ENCODE measurements at regions not wholly inside any gene's neighbourhood (a gene's known extent, or its start where the extent isn't known, plus 50 kb on each side); places are given as distances from the start of the nearest gene placed in this dataset.
"Not testable (repeated sequence)": the region's sequence is repeated elsewhere in the genome, so short reads cannot be mapped to it uniquely, and the experiment has no call there.

DNA sequence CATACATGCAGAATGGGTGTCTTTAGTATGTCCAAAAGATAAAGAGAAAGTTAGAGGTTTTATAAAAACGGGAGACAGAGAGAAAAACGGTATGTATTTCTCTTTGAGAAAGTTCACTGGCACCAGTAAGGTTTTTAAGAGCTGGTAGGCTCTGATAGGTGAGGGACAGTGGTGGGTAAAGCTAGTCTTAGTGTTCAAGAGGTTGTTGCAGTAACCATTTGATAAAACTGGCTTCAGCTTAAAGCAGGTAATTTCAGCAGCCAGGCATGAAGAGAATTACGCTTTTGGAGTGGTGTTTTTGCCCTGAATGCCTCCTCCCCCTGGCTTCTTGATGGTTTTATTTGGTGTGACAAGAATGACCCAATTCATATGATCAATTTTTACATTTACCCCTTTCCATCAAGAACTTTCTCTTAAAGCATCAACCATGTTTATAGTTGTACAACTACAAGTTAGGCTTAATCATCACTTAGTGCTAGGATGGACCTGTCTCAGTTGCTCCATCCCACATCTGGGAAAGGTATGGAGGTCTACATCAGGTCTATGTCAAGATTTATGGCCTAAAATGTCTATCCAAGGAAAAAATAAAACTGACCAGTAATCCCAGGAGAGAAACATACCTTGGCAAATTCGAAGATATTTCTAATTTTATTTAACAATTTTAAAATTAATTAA is 1511.1 kb upstream of the TPTE start:
- H3K27ac Mint-ChIP-seq; ATAC-seq; POLR2A ChIA-PET; H3K4me1 Mint-ChIP-seq; H3K4me3 Mint-ChIP-seq; CTCF ChIA-PET; DNase-seq (ENCODE audit: low spot score): not testable (repeated sequence)
- H3K27me3 Mint-ChIP-seq (ENCODE audit: low read depth): peaks cover 62% of the 10 kb centered on the region
- H3K9me3 Mint-ChIP-seq: peaks cover 93% of the 10 kb centered on the region
- peaks cover 89% of the 10 kb centered on the region for H3K36me3 Mint-ChIP-seq

DNA sequence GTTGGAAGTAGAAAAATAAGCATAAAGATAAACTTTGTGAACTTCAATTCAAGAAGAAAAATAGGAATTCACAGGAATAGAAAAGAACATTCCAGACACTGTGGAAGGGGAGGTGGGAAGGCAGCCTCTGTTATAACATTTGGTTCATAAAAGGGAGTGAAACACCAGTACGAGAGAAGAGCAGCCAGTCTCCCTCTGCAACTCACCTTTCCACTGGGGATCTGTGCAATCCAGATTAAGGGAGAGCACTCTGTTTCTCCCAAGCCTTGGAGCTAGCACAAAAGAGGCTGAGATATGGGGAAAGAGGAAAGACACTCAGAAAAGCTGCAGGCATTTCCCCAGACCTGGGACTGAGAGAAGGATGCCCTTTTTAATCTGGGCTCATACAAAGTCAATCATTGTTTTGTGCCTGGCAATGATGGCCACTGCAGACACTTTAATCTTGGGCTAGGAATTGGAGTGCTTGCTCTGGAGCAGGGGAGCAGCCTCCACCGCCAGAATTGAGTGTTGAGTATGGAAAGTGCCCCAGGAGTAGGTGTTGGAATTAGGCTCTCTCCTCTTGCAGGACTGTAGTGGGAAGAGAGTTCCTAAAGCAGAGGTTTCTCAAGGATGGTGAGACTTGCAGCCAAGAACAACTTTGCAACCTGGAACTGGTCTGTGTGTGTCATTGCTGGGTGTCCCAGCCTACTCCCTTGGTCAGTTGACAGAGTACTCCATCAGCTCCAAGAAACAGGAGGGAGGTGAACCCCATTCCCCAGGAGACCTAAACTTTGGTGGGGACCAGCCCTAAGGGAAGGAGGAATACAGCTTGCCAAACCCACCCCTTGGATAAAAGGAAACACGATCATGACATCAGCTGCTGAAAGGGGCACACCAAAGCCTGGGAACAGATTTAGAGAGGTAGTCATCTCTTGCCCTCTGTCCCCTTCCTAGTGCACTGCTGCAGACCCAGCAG is 1510.2 kb upstream of the TPTE start:
- ATAC-seq; H3K27ac Mint-ChIP-seq; CTCF ChIA-PET; DNase-seq (ENCODE audit: low spot score); H3K4me3 Mint-ChIP-seq; POLR2A ChIA-PET; H3K4me1 Mint-ChIP-seq: not testable (repeated sequence)
- Mint-ChIP-seq H3K27me3 (ENCODE audit: low read depth) (peaks cover 62% of the 10 kb centered on the region), H3K9me3 (peaks cover 91% of the 10 kb centered on the region), H3K36me3 (peaks cover 87% of the 10 kb centered on the region)

DNA sequence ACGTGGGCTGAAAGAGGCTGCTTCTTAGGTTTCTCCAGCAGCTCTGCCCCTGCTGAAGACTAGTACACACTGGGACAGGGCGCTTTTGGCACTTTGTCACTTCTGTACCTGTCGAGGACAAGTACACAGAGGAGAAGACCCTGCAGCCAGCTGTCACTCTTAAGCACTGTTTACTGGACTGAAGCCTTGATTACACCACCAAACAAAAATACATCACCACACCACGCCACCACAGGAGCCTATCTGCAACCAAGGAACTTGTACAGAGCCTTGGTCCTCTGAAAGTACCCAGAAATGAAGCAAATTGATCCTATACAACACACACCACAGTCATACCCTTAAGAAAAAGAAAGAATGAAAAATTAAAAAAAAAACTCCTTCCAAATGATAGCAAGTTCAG is 1509.5 kb upstream of the TPTE start:
- ATAC-seq; CTCF ChIA-PET; H3K27ac Mint-ChIP-seq; H3K4me1 Mint-ChIP-seq; H3K4me3 Mint-ChIP-seq; POLR2A ChIA-PET; DNase-seq (ENCODE audit: low spot score): not testable (repeated sequence)
- H3K36me3 Mint-ChIP-seq: peaks cover 80% of the 10 kb centered on the region
- peaks cover 84% of the 10 kb centered on the region for H3K9me3 Mint-ChIP-seq
- H3K27me3 Mint-ChIP-seq (ENCODE audit: low read depth): peaks cover 61% of the 10 kb centered on the region

DNA sequence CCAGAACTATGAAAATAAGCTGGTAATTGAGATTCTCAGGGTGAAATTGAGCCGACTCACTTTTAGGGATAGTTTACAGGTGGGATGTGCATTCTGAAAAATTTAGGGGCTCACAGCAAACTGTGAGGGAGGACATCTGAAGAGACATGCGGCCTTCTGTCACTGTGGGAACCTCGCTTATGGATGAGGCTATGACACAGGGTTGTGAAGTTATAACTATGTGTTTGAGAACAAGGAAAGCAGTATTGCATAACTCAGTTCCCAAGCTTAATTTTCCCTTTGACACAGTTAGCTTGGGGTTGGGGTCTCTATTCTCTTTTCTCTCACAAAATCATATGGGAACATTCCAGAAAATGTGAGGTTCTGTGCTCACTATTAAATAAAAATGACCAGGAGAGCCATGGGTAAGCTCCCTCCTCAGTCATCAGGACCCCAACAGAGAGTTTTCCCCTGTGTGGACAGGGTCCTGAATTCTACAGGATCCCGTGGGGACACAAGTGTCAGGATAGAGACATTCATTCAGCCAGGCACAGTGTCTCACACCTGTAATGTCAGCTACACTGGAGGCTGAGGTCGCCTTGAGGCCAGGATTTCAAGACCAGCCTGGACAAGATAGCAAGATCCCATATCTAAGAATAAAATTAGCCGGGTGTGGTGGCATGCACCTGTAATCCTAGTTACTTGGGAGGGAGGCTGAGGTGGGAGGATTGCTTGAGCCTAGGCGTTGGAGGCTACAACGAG is 1507.7 kb upstream of the TPTE start:
- CTCF ChIA-PET; ATAC-seq; POLR2A ChIA-PET; H3K4me1 Mint-ChIP-seq; H3K4me3 Mint-ChIP-seq; DNase-seq (ENCODE audit: low spot score); H3K27ac Mint-ChIP-seq: not testable (repeated sequence)
- Mint-ChIP-seq H3K9me3 (peaks cover 76% of the 10 kb centered on the region), H3K27me3 (ENCODE audit: low read depth) (peaks cover 51% of the 10 kb centered on the region), H3K36me3 (peaks cover 72% of the 10 kb centered on the region)

DNA sequence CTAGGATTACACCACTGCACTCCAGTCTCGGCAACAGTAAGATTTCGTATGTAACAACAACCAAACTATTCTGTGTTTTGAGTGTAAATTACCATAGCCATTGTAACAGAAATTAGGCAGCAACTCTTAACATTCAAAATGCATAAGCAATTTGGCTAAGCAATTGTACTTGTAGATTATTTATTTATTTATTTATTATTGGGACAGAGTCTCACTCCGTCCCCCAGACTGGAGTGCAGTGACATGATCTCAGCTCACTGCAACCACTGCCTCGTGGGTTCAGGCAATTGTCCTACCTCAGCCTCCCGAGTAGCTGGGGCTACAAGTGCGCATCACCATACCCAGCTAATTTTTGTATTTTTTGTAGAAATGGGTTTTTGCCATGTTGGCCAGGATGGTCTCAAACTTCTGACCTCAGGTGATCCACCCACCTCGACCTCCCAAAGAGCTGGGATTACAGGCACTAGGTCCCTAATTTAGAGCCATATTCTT is 1507.1 kb upstream of the TPTE start:
- H3K27ac Mint-ChIP-seq; CTCF ChIA-PET; ATAC-seq; H3K4me3 Mint-ChIP-seq; H3K4me1 Mint-ChIP-seq; DNase-seq (ENCODE audit: low spot score); POLR2A ChIA-PET: not testable (repeated sequence)
- Mint-ChIP-seq H3K36me3 (peaks cover 65% of the 10 kb centered on the region), H3K27me3 (ENCODE audit: low read depth) (peaks cover 46% of the 10 kb centered on the region), H3K9me3 (peaks cover 70% of the 10 kb centered on the region)

DNA sequence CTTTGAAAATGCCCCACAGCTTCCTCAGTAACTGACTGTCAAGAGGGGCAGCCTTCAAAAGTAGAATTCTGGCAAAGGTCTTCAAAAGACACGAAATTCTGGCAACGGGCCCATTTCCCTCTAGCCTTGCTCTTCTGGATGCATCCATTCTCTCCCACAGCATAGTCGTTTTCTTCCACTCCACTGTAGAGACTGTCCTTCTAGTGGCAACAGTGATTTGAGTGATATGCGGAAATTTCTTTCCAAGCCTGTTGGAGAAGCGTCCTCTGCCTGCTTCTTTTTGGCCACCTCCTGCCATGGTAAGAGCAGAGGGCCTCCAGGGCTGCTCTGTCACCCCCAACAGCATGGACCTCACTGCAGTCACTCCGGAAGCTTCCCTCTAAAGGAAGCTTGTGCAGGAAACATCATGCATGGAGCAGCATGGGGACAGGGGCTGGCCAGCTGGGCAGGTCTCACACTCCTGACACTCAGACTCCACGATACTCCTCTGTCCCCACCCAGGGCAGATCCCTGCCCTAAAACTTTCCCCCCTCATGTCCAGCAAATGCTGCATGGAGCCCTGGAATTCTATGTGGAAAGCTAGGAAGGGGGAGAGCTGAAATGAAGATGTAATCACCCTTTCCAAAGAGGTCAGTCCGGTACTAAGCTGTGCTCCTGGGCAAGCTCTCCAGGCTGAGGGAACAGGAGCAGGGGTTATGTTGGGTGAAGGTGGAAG is 1505.7 kb upstream of the TPTE start:
- H3K4me3 Mint-ChIP-seq; CTCF ChIA-PET; DNase-seq (ENCODE audit: low spot score); POLR2A ChIA-PET; H3K27ac Mint-ChIP-seq; H3K4me1 Mint-ChIP-seq; ATAC-seq: not testable (repeated sequence)
- Mint-ChIP-seq H3K9me3 (peaks cover 60% of the 10 kb centered on the region), H3K36me3 (peaks cover 58% of the 10 kb centered on the region), H3K27me3 (ENCODE audit: low read depth) (peaks cover 44% of the 10 kb centered on the region)

DNA sequence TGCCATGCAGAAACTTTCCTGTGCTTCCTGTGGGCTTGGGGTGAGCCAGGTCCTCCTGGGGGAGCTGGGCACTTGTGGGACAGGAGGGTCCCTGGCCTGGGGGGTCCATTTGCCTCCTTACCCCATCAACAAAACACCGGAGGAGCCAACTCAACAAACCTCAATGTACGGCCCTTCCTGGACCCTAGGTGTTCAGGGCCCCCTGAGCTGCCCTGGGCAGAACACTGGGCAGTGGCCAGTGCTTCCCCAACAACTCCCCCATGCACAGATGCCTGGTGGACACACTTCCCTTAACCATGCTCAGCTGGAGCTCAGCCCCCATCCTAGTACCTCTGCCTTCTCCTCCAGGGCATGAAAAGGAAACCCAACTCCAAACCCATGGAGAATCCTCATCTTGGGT is 1504.2 kb upstream of the TPTE start:
- H3K4me3 Mint-ChIP-seq; POLR2A ChIA-PET; H3K27ac Mint-ChIP-seq; DNase-seq (ENCODE audit: low spot score); CTCF ChIA-PET; ATAC-seq; H3K4me1 Mint-ChIP-seq: not testable (repeated sequence)
- H3K36me3 Mint-ChIP-seq: peaks cover 51% of the 10 kb centered on the region
- peaks cover 36% of the 10 kb centered on the region for H3K27me3 Mint-ChIP-seq (ENCODE audit: low read depth)
- H3K9me3 Mint-ChIP-seq: peaks cover 56% of the 10 kb centered on the region

DNA sequence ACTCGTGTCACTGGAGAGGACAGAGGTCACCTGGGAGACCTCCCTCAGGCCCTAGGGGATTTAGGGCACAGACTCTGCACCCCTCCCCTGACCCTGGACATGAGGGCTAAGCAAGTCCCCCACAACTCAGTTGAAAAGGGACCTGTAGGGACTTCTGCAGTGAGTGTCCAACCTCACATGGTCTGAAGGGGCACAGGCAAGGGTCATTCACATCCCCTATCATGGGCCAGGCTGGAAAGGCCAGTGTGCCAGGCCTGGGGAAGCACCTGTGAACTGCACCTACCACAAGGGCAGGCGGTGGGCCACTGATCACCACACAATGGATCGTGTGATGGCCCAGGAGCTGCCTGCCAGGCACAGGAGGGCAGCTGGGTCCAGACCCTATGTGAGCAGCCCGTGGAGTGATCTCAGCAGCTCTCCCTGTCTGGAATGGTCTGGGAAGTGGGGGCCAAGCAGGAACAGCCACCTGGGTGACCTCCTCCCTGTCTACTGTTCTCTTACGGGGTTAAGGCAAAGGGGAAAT is 1502.6 kb upstream of the TPTE start:
- Mint-ChIP-seq H3K9me3 (peaks cover 46% of the 10 kb centered on the region), H3K36me3 (peaks cover 37% of the 10 kb centered on the region), H3K27me3 (ENCODE audit: low read depth) (peaks cover 22% of the 10 kb centered on the region)
- ATAC-seq; H3K4me3 Mint-ChIP-seq; DNase-seq (ENCODE audit: low spot score); POLR2A ChIA-PET; H3K27ac Mint-ChIP-seq; H3K4me1 Mint-ChIP-seq; CTCF ChIA-PET: not testable (repeated sequence)

DNA sequence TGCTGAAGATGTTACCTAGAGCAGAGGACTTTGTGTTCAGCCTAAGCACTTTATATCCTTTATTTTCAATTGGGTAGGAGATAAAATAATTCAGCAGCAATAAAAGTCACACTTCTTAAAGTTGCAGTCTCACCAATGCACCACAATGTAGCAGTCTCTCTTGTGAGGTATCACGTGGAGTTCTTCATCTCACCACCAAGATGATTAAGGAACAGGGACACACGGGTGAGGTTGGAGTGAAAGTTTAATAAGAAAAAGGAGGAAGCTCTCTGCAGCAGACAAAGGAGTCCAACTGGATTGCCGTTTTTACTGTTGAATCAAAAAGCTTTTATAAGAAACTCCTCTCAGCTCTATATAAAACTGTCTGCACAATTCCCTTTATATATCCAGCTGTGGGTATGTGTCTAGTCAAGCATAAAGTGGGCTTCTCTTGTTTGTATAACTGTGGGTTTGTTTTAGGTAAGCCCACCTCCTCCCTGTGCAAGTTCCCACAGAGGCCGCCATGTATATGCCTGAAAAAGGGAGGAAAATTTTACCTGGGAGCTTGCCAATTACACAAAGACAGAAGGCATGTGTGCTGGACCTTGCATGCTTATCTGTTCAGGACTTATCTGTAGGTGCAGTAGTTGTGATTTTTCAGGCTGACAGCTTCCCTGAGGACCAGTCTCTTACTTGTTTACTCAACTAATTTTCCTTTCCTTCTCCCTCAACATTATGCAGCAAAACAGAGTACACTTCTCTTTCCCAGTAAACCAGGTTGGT is 1497.2 kb upstream of the TPTE start:
- DNase-seq (ENCODE audit: low spot score); CTCF ChIA-PET; H3K27ac Mint-ChIP-seq; POLR2A ChIA-PET; H3K4me3 Mint-ChIP-seq; H3K4me1 Mint-ChIP-seq; ATAC-seq: not testable (repeated sequence)
- peaks cover 40% of the 10 kb centered on the region for H3K9me3 Mint-ChIP-seq
- peaks cover 13% of the 10 kb centered on the region for H3K27me3 Mint-ChIP-seq (ENCODE audit: low read depth)
- peaks cover 42% of the 10 kb centered on the region for H3K36me3 Mint-ChIP-seq

DNA sequence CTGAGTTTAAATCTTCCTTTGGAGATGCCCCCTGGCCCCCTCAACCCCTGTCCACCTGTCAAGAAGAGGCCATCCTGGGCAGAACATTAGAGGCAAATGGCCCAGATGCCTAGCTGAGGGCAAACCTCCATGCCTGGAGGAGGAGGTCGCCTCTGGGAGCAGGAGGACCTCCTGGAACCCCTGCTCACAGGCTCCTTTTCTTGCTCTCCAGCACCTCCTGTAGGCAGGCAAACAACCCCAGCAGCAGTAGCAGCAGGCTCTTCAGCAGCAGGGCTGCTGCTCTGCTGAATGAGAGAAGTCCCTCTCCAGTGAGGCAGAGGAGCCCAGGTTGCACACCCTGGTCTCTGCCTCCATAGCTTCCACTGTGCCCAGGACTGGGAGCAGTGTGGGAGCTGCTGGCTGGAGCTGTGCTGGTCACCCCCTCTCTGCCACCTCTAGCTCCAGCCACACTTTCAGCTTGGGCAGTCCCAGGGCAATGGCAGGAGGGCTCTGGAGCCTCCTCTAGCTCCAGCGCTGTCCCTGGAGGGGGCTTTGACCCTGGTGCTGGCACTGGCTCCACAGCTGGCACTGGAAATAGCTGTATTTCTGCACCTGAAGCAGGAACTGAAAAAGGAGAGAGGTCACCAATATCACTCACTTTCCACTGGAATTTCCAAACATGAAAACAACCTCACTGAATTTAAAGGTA is 1494.5 kb upstream of the TPTE start:
- H3K27ac Mint-ChIP-seq; H3K4me3 Mint-ChIP-seq; POLR2A ChIA-PET; CTCF ChIA-PET; ATAC-seq; H3K27me3 Mint-ChIP-seq (ENCODE audit: low read depth); DNase-seq (ENCODE audit: low spot score); H3K4me1 Mint-ChIP-seq: not testable (repeated sequence)
- H3K9me3 Mint-ChIP-seq: peaks cover 31% of the 10 kb centered on the region
- H3K36me3 Mint-ChIP-seq: peaks cover 35% of the 10 kb centered on the region

Measured in WTC11 (cell line).